HG02884 (cell line): ENCODE measurements at regions not wholly inside any gene's neighbourhood (a gene's known extent, or its start where the extent isn't known, plus 50 kb on each side); places are given as distances from the start of the nearest gene placed in this dataset.
"Not testable (repeated sequence)": the region's sequence is repeated elsewhere in the genome, so short reads cannot be mapped to it uniquely, and the experiment has no call there.

Experiments used
- ATAC-seq: cut with Tn5 transposase; IDR thresholded peaks from one replicate; pipeline ENCODE4 v1.9.1; 2021; ENCODE audit warnings: mild to moderate bottlenecking, moderate library complexity; ENCODE audit not compliant: unreplicated experiment

DNA sequence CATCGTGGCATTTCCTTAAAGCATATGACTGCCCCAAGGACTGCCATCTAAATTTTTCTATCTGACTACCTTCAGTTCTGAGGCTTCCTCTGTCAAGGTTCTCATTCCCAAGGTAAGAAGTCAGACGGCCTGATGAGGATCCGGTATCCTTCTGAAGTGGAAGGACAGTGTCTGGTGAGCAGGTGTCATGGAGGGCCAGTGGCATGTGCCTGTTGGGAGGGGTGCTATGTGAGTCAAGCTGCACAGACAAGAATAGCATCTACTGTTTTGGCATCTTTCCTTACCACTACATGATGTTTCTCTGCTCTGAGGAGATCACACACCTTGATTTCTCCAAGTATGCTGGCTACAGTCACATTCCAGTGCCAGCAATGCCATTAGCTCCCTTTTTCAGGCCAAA is 99.6 kb upstream of the RGS1 start:
- no peak for ATAC-seq

DNA sequence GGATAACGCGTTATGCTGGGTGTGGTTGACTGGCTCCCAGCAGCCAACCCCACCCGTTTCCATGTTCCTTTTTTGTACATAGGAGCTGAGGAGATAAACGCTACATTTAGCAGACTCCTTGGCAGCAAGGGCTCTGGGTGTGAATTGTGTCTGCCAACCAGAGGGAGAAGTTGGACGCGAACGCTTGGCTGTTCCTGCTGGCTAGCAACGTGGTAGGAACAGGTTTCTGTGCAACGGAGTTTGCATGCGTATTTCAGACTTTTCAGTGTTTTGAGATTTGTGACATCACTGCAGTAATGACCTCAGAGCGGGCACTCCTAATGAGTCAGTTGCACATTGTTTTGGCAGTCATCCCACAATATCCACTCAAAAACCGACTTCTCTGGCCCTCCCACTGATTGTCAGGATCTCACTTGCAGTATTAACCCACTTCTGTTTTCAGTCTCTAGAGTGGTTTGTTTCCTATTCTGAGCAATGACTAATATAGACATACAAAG is 98.7 kb upstream of the RGS1 start:
- ATAC-seq = peak; percentile 89

DNA sequence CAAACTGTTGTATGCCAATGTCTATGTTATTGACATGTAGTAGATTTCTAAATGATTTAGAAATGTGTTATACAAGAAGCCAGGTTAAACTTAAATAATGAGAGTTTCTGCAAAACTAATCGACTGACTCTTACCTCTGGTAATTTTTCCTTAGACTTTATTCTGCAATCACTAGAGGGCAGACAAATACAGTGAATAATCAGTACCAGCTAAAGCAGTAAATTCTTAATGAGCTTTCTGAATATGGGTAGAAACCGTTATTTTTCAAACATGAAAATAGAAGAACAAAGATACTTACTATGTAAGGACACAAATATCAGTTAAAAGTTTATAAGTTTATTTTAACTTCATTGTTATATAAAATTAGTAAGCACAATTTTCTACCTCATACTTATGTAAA is 97.9 kb upstream of the RGS1 start:
- peak; percentile 41 for ATAC-seq

DNA sequence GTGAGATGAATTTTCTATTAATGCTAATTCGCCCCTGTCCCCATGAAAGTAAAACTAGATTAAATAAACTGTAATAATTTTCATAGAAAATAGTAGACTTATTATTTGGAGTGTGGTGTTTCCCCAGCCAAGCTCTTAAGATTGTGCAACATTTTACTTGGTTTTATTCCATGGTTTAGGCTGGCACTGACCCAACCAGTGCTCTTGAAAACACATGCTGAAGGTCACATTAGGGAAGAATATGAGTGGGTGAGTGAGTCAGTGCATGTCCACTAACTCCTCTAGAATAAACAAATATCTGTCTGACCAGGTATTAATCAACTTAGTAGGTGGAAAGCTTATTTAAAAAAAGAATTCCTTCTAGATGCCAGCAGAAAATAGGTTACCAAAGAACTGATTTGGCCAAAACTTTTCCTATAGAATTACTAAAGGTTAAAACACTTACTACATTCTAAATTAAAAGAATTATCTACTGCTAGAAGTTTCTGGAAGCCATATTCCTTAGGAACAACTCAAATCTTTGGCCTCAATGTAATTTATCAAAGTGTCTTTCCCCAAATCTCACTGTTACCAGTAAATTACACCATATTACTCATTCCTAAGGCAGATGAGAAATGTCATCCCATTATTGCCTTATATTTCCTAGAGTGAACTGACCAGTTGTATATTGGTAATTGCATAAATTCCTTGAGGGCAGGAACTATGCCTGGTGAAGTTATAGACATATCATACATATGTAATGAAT is 89.7 kb upstream of the RGS1 start:
- no peak for ATAC-seq

DNA sequence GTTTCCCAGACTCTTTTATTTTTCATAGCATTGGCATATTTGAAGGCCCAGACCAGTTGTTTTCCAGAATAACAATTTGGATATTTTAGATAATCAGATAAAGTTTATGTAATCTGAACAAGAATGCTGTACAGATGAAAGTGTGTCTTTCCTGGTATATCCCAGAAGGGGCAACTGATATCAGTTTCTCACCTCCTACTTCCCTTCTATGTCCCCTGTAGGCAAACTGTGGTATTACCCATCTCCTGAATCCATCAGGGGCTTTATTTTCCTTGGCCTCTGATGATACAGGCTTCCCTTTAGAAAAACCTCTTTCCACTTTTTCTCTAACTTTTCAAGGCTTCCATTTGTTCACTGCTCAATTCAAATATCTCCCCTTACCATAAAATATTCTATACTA is 87.5 kb upstream of the RGS1 start:
- ATAC-seq = no peak

DNA sequence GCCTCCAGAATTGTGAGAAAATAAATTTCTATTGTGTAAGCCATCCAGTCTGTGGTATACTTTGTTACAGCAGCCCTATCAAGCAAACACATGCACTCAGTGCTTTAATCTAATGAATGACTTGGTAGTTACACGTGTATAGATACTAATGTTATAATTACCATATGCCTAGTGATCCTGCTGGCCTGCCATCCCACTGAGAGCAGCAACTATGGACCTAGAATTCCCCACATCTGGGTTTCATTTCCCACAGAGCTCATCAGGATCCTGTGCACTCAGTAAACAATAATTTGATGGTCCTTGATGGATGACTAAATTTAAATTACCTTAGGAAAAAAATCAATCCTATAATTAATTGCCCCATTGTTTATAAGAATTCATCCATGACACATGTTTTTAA is 86.5 kb upstream of the RGS1 start:
- ATAC-seq = no peak

DNA sequence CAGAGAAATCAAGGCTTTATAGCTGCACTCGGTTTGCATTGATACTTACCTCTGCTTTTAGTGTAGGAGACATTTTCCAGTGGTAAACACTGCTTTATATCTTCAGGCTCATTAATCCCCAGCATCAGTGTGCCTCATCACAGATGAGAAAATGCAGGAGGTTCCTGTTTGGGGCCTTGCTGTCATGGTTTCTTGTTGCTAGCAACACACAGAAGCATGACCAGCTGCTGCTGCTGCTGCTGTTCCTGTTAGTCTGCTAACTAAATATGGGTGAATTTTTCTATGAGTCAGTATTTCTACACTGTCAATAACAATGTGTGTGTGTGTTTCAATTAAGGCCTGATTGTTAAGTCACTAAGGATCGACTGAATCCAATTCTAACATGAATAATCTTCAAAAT is 85.8 kb upstream of the RGS1 start:
- ATAC-seq = peak; percentile 83

DNA sequence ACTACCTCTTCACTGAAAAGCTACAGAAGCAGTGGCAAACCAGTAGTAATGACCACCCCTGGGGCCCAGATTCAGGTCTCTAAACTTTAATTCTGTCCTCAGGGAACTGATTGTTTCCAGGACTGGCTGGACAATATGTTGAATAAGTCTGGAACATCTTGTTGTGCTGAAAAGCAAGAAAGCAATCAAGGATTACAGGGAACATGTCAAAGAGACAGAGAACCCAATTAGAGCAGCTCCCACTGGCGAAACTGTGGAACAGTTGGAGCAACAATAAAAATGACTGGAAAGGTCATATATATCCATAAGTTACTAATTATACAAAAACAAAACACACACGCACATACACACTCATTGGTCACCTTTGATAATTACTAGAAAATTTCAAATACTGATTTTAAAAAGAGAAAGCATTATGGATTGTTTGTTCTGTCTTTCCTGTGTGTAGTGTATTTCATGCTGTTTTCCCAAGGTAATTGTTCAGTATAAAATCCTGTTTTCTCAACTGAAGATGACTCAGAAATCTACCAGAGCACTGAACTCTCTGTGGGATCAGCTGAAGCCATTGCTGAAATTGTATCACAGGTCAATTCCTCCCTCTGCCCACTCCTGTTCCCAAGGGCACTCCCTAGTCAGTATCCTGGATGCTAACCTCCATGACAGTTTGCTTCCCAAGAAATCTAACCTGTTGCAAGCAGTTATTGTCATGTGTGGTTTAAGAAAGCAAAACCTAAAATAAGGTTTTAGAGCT is 83.6 kb upstream of the RGS1 start:
- ATAC-seq = no peak

DNA sequence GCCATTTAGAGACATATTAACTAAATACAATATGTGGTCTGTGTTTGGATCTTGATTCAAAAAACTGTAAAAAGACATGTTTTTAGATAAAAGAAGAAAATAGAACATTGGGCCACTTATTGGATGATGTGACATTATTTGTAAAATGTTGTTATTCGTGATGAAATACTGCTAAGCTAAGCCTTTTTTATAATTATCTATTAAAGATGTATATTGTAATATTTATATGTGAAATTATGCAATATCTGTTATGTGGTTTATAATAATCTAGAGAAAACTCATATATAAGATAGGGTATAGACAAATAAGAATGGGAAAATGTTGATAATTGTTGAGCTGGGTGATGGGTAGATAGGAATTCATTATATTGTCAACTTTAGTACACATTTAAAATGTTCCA is 82.0 kb upstream of the RGS1 start:
- ATAC-seq = no peak

DNA sequence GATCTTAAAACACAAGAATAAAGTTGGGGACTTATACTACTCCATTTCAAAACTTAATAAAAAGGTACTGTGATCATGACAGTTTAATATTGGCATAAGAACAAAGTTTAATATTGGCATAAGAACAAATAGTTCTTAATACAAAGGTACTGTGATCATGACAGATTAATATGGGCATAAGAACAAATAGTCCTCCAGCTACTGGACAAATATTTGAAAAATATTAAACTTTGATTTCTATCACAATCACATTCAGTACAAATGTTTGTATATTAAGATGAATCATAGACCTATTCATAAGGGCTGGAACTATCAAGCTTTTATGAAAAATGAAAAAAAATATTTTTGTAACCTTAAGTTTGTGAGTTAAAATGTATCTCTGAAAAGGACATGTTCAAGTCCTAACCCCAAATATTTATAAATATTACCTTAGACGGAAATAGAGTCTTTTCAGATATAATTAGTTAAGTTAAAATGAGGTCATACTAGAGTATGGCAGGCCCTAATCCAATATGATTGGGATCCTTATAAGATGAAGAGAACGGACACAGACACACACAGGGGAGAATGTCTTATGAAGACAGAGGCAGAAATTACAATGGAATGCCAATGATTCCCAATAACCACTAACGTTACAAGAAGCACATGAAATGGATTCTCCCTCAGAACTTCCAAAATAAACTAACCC is 79.1 kb upstream of the RGS1 start:
- ATAC-seq = no peak

DNA sequence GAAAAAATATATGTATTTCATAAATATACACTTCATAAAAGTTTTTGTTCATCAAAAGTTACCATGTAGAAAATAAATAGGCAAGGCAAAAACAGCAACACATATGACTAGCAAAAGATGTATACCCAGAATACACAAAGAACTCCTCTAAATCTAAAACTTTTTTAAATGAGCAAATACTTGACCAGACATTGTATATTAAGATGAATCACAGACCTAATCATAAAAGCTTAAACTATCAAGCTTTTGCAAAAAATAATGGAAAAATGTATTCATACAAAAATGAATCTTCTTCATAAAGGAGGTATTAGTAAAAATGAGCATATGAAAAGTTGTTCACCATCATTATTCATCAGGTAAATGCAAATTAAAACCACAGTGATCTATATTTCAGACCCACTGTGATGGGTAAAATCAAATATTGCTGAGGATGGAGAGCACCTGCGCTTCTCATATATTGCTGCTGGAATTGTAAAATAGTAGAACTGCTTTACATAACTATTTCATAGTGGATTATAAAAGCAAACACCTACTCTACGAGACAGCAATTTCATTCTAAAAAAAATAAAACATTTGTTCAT is 78.3 kb upstream of the RGS1 start:
- ATAC-seq = no peak

DNA sequence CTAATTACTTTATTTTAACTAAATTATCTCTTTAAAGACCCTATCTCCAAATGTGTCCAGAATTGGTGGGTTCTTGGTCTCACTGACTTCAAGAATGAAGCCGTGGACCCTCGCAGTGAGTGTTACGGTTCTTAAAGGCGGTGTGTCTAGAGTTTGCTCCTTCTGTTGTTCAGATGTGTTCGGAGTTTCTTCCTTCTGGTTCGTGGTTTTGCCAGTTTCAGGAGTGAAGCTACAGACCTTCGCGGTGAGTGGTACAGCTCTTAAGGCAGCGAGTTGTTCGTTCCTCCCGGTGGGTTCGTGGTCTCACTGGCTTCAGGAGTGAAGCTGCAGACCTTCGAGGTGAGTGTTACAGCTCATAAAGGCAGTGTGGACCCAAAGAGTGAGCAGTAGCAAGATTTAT is 77.5 kb upstream of the RGS1 start:
- ATAC-seq = not testable (repeated sequence)

DNA sequence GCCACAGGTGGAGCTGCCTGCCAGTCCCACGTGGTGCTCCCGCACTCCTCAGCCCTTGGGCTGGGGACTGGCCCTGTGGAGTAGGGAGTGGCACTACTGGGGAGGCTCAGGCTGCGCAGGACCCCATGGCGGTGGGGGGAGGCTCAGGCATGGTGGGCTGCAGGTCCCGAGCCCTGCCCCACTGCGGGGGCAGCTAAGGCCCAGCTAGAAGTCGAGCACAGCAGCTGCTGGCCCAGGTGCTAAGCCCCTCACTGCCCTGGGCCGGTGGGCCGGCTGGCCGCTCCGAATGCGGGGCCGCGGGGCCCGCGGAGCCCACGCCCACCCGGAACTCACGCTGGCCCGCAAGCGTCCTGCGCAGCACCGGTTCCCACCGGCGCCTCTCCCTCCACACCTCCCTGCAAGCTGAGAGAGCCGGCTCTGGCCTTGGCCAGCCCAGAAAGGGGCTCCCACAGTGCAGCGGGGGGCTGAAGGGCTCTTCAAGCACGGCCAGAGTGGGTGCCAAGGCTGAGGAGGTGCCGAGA is 76.5 kb upstream of the RGS1 start:
- not testable (repeated sequence) for ATAC-seq

DNA sequence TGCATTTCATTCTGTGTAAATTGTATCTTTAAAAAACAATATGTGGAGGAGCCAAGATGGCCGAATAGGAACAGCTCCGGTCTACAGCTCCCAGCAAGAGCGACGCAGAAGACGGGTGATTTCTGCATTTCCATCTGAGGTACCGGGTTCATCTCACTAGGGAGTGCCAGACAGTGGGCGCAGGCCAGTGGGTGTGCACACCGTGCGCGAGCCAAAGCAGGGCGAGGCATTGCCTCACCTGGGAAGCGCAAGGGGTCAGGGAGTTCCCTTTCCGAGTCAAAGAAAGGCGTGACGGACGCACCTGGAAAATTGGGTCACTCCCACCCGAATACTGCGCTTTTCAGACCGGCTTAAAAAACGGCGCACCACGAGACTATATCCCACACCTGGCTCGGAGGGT is 75.0 kb upstream of the RGS1 start:
- not testable (repeated sequence) for ATAC-seq

DNA sequence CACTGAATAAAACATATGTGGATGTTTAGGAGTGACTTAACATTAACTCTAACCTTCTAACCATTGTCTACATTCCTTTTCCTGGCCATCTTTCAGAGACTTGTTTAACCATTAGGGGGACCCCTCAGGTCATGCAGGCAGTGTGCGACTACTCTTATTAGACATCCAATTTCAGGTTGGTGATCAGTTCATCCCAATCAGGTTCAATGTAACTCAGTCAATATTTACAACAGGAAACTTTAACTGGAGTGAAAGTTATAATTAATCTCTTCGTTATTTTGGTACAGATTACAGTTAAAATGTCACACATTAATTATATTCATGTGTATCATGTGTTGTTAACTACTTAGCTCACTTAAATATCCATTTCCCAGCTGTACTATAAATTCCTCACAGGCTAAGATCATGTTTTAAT is 68.8 kb upstream of the RGS1 start:
- ATAC-seq = peak; percentile 100

DNA sequence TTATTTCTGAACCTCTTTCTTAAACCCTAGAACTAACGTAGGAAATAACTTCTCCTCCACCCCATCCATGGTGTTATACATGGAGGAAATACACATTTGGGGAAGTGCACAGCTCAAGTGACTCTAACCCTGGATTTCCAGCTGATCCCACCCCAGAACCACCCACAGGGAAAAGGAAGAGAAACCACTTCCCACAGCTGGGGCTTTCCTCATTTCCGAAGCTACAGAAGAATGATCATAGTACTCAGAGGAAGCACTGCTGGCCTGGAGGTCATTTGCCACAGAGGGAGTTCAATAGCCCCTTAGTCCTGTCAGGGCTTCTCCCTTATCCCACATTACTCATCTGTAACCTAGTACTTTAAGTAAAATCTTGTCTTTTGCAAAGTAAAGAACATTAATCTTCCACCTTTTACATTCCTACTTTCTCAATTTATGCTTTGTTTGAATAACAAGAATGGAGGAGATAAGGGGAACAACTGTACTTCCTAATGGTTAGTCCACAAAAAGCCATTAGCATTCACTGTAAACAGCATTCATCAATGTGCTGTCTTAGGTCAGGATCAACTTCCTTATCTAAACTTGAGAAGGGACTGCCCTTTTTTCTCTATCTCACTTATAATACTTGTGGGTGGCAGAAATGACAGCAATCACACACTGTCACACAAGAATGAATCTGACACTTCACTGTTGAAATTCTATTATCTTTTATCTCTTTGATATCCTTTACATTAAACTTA is 63.0 kb upstream of the RGS1 start:
- ATAC-seq = no peak

DNA sequence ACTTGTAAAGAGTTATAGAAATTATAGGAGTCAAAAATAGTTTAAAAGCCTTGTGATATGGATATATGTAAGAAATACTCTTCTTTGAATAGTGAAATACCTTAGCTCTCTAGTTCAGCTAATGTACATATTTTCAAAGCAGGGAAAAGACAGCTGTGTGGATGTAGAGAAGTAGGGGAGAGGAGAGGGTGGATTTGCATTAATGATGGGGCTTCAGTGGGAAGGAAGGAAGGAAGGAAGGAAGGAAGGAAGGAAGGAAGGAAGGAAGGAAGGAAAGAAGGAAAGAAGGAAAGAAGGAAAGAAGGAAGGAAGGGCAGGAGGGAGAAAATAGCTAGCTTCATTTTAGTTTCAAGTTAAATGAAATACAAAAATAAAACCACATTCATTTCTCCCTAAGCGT is 62.4 kb upstream of the RGS1 start:
- ATAC-seq = no peak

DNA sequence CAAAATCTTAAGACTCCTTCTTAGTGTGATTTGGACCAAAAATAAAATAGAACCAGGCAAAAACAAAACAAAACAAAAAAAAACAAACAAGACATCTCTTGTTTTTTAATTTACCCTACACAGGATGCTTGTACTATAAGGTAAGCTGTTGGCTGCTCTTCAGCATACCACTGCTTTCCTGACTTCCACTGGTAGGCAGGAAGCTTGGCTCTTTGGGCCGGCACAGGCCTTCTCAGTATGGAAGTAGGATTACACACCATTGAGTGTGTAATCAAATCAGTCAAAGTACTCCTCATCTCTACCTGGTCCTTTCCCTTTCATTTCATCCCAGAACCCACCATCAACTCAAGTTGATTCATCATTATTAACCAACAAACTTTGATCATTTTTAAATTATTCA is 61.9 kb upstream of the RGS1 start:
- ATAC-seq = no peak

DNA sequence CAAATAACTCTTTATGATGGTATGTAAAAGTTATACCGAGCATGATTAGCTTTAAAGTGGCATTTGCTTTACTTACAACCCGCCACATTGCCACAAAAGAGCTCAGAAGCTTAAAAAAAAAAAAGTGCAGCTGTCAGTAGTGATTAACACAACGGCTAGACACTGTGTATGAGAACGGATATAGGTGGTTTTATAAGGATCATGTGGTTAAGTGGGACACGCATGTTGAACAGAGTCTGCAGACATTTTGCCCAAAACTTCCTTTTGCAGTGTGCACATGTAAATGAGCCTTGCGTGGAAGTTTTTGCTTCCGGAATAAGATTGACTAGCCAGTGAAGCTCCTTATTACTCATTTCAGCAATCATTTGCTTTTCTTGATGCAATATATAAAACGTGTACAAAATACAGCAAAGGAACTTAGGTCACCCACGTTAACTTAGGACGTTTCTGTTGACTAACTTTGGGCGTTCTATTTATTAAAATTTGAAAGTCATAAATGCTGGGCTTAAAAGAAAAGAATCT is 58.7 kb upstream of the RGS1 start:
- ATAC-seq = peak; percentile 96

DNA sequence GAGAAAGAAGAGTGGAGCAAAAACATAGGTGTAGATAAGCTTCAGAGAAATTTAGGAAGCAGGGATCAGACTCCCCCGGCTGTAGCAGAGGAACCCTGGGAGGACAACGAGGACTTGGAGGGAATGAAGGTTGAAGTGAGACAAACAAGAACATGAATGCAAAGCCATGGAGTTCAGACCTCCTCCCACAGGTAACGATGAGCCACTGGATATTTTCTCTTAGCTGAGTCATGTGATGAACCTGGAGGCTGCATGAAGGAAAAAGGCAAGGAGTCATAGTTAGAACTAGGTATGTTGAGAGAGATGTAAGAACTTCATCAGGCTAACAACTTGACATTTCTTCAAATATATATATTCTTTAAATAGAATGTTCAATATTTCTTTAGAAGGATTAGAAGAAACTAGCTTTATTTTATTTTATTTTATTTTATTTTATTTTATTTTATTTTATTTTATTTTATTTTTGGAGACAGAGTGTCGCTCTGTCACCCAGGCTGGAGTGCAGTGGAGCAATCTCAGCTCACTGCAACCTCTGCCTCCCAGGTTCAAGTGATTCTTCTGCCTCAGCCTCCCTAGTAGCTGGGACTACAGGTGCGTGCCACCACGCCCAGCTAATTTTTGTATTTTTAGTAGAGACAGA is 57.7 kb upstream of the RGS1 start:
- not testable (repeated sequence) for ATAC-seq
